GM23338 (cell line): ENCODE measurements at regions not wholly inside any gene's neighbourhood (a gene's known extent, or its start where the extent isn't known, plus 50 kb on each side); places are given as distances from the start of the nearest gene placed in this dataset.
A peak's percentile ranks its signal among the peaks of the same experiment; 100 is the strongest.

ENCODE experiments used
- ATAC-seq: fragments of 200-7000 bp; cut with Tn5 transposase; 3 replicates; pipeline ENCODE4 v1.9.1; 2020
- DNase-seq: peaks from one replicate; pipeline ENCODE4 v3.0.0-alpha.2; 2015; ENCODE audit warnings: low spot score
- H2AFZ ChIP-seq: fragments of 200-600 bp; sonication (generic); 2 replicates; pipeline ENCODE4 v1.8.0; 2016; ENCODE audit warnings: antibody characterized with exemption, mild to moderate bottlenecking, moderate library complexity
- H3F3A ChIP-seq: fragments of 200-600 bp; sonication (generic); replicated peaks from 2 replicates; pipeline ENCODE4 v1.8.0; 2017; ENCODE audit warnings: antibody characterized with exemption, mixed run types, low read depth
- H3K27ac ChIP-seq: fragments of 200-600 bp; sonication (generic); 2 replicates; pipeline ENCODE4 v1.6.1; 2016; ENCODE audit warnings: low read depth
- H3K27me3 ChIP-seq: fragments of 200-600 bp; sonication (generic); 2 replicates; pipeline ENCODE4 v1.8.0; 2016; ENCODE audit warnings: mild to moderate bottlenecking, mixed run types, moderate library complexity; ENCODE audit not compliant: insufficient read depth
- H3K36me3 ChIP-seq: fragments of 200-600 bp; sonication (generic); 2 replicates; pipeline ENCODE4 v1.8.0; 2016; ENCODE audit warnings: mild to moderate bottlenecking; ENCODE audit not compliant: insufficient read depth
- H3K4me1 ChIP-seq: fragments of 200-600 bp; sonication (generic); 2 replicates; pipeline ENCODE4 v1.8.0; 2016; ENCODE audit warnings: mild to moderate bottlenecking, moderate library complexity; ENCODE audit not compliant: insufficient read depth
- H3K4me2 ChIP-seq: fragments of 200-600 bp; sonication (generic); 2 replicates; pipeline ENCODE4 v1.7.1; 2017; ENCODE audit warnings: mixed run types
- H3K4me3 ChIP-seq: fragments of 200-600 bp; sonication (generic); 2 replicates; pipeline ENCODE4 v1.6.1; 2016; ENCODE audit warnings: mixed run types
- H3K79me2 ChIP-seq: fragments of 200-600 bp; sonication (generic); replicated peaks from 2 replicates; pipeline ENCODE4 v1.8.0; 2017; ENCODE audit warnings: mild to moderate bottlenecking; ENCODE audit not compliant: insufficient read depth
- H3K9me2 ChIP-seq: fragments of 200-600 bp; sonication (generic); 2 replicates; pipeline ENCODE4 v1.8.0; 2017; ENCODE audit not compliant: insufficient read depth
- H4K20me1 ChIP-seq: fragments of 200-600 bp; sonication (generic); replicated peaks from 2 replicates; pipeline ENCODE4 v1.8.0; 2017; ENCODE audit warnings: mild to moderate bottlenecking; ENCODE audit not compliant: insufficient read depth
- H3K27ac Mint-ChIP-seq: 2 replicates; pipeline ENCODE4 v1.8.0; 2020; ENCODE audit warnings: inconsistent platforms, mild to moderate bottlenecking, moderate library complexity, mixed read lengths
- H3K27me3 Mint-ChIP-seq: 3 replicates; pipeline ENCODE4 v1.8.0; 2022; ENCODE audit warnings: low read depth, mild to moderate bottlenecking, moderate library complexity, mixed read lengths, inconsistent platforms; ENCODE audit not compliant: insufficient read depth, poor library complexity
- H3K36me3 Mint-ChIP-seq: 3 replicates; pipeline ENCODE4 v1.8.0; 2021; ENCODE audit warnings: low read depth, mild to moderate bottlenecking, inconsistent platforms, moderate library complexity, mixed read lengths
- H3K4me1 Mint-ChIP-seq: 3 replicates; pipeline ENCODE4 v1.8.0; 2020; ENCODE audit warnings: mild to moderate bottlenecking, inconsistent platforms, mixed read lengths
- H3K4me3 Mint-ChIP-seq: 3 replicates; pipeline ENCODE4 v1.8.0; 2021; ENCODE audit warnings: moderate library complexity, mild to moderate bottlenecking, inconsistent platforms, mixed read lengths
- H3K9me3 Mint-ChIP-seq: 3 replicates; pipeline ENCODE4 v1.8.0; 2020; ENCODE audit warnings: moderate library complexity, mild to moderate bottlenecking, inconsistent platforms, mixed read lengths
- CREB1 ChIP-seq: fragments of 250-450 bp; sonication (Bioruptor Pico); IDR thresholded peaks from 2 replicates; pipeline ENCODE4 v1.5.0; 2020; ENCODE audit warnings: low read depth, mild to moderate bottlenecking, moderate library complexity
- EZH2 ChIP-seq: fragments of 200-600 bp; sonication (generic); IDR thresholded peaks from one replicate; pipeline ENCODE4 v1.8.0; 2017; ENCODE audit warnings: antibody characterized with exemption, mild to moderate bottlenecking, low read depth; ENCODE audit not compliant: unreplicated experiment
- JUNB ChIP-seq: IDR thresholded peaks from one replicate; pipeline ENCODE4 v1.6.1; 2016; ENCODE audit warnings: antibody characterized with exemption; ENCODE audit not compliant: unreplicated experiment
- NANOG ChIP-seq: IDR thresholded peaks from 2 replicates; pipeline ENCODE4 v1.6.1; 2016; ENCODE audit warnings: antibody characterized with exemption, borderline replicate concordance
- ZNF114 ChIP-seq: fragments of 250-450 bp; sonication (Bioruptor Pico); IDR thresholded peaks from 2 replicates; pipeline ENCODE4 v1.5.0; 2020; ENCODE audit warnings: mild to moderate bottlenecking, moderate library complexity
- ZNF331 ChIP-seq: fragments of 250-450 bp; sonication (Bioruptor Pico); IDR thresholded peaks from 2 replicates; pipeline ENCODE4 v1.5.0; 2020; ENCODE audit warnings: low read depth, mild to moderate bottlenecking, moderate library complexity
- TF ChIP-seq, protein P1 (sequence below): fragments of 250-450 bp; sonication (Bioruptor Pico); IDR thresholded peaks from 2 replicates; pipeline ENCODE4 v1.5.0; 2020; ENCODE audit warnings: mild to moderate bottlenecking, moderate library complexity
- TF ChIP-seq, protein P2 (sequence below): IDR thresholded peaks from one replicate; pipeline ENCODE4 v1.6.1; 2018; ENCODE audit warnings: antibody characterized with exemption; ENCODE audit not compliant: unreplicated experiment
- TF ChIP-seq, protein P3 (sequence below): IDR thresholded peaks from 2 replicates; pipeline ENCODE4 v1.6.1; 2016; ENCODE audit warnings: antibody characterized with exemption

DNA sequence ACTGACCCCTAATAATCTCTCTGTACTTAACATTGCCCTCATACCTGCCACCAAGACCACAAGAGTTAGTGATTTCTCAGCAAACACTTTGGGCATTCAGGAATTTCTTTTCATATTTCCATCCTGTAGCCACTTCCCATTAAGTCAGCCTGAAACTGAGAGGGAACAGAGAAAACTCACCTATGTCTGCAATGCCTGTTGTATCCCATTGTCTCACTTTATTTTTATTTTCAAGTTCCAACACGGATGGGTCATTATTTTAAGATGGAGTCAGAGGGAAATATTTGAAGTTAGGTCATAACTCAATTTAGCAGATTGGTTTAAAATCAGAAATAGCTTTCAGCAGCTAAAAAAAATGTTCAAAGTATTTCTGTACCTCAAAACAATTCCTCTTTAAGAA lies 937.8 kb upstream of the CHORDC1 start:
- no peak overlapping the region for H3K27ac Mint-ChIP-seq
- no peak for ATAC-seq
- H3K27me3 ChIP-seq, result no peaks in the 10 kb centered on the region
- H3K4me1 ChIP-seq, result no peaks in the 10 kb centered on the region
- H3K4me2 ChIP-seq, result no peak overlapping the region
- H3K4me3 ChIP-seq, result no peak overlapping the region
- no peak overlapping the region for H3K27ac ChIP-seq
- H3K36me3 ChIP-seq, result no peaks in the 10 kb centered on the region
- no peaks in the 10 kb centered on the region; the same call in 1 of the 2 replicates for H4K20me1 ChIP-seq
- peaks cover 2% of the 10 kb centered on the region for H3K27me3 Mint-ChIP-seq
- H3K9me3 Mint-ChIP-seq, result no peaks in the 10 kb centered on the region
- no peaks in the 10 kb centered on the region for H3K79me2 ChIP-seq
- no peaks in the 10 kb centered on the region for H3K9me2 ChIP-seq
- no peak overlapping the region for H3K4me3 Mint-ChIP-seq
- H3F3A ChIP-seq, result no peaks in the 10 kb centered on the region
- DNase-seq, result no peak
- peak overlapping the region; percentile 2; the same call in 1 of the 2 replicates for H2AFZ ChIP-seq
- no peak for TF ChIP-seq NANOG
- no peak for TF ChIP-seq CREB1 (CRISPR knock-in tag)
- no peak for TF ChIP-seq EZH2
- no peak for TF ChIP-seq ZNF331 (CRISPR knock-in tag)
- TF ChIP-seq JUNB, result no peak
- TF ChIP-seq, protein P1, sequence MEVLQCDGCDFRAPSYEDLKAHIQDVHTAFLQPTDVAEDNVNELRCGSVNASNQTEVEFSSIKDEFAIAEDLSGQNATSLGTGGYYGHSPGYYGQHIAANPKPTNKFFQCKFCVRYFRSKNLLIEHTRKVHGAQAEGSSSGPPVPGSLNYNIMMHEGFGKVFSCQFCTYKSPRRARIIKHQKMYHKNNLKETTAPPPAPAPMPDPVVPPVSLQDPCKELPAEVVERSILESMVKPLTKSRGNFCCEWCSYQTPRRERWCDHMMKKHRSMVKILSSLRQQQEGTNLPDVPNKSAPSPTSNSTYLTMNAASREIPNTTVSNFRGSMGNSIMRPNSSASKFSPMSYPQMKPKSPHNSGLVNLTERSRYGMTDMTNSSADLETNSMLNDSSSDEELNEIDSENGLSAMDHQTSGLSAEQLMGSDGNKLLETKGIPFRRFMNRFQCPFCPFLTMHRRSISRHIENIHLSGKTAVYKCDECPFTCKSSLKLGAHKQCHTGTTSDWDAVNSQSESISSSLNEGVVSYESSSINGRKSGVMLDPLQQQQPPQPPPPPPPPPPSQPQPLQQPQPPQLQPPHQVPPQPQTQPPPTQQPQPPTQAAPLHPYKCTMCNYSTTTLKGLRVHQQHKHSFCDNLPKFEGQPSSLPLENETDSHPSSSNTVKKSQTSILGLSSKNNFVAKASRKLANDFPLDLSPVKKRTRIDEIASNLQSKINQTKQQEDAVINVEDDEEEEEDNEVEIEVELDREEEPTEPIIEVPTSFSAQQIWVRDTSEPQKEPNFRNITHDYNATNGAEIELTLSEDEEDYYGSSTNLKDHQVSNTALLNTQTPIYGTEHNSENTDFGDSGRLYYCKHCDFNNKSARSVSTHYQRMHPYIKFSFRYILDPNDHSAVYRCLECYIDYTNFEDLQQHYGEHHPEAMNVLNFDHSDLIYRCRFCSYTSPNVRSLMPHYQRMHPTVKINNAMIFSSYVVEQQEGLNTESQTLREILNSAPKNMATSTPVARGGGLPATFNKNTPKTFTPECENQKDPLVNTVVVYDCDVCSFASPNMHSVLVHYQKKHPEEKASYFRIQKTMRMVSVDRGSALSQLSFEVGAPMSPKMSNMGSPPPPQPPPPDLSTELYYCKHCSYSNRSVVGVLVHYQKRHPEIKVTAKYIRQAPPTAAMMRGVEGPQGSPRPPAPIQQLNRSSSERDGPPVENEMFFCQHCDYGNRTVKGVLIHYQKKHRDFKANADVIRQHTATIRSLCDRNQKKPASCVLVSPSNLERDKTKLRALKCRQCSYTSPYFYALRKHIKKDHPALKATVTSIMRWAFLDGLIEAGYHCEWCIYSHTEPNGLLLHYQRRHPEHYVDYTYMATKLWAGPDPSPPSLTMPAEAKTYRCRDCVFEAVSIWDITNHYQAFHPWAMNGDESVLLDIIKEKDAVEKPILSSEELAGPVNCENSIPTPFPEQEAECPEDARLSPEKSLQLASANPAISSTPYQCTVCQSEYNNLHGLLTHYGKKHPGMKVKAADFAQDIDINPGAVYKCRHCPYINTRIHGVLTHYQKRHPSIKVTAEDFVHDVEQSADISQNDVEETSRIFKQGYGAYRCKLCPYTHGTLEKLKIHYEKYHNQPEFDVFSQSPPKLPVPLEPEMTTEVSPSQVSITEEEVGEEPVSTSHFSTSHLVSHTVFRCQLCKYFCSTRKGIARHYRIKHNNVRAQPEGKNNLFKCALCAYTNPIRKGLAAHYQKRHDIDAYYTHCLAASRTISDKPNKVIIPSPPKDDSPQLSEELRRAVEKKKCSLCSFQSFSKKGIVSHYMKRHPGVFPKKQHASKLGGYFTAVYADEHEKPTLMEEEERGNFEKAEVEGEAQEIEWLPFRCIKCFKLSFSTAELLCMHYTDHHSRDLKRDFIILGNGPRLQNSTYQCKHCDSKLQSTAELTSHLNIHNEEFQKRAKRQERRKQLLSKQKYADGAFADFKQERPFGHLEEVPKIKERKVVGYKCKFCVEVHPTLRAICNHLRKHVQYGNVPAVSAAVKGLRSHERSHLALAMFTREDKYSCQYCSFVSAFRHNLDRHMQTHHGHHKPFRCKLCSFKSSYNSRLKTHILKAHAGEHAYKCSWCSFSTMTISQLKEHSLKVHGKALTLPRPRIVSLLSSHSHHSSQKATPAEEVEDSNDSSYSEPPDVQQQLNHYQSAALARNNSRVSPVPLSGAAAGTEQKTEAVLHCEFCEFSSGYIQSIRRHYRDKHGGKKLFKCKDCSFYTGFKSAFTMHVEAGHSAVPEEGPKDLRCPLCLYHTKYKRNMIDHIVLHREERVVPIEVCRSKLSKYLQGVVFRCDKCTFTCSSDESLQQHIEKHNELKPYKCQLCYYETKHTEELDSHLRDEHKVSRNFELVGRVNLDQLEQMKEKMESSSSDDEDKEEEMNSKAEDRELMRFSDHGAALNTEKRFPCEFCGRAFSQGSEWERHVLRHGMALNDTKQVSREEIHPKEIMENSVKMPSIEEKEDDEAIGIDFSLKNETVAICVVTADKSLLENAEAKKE (CRISPR knock-in tag), result no peak
- TF ChIP-seq, protein P2, sequence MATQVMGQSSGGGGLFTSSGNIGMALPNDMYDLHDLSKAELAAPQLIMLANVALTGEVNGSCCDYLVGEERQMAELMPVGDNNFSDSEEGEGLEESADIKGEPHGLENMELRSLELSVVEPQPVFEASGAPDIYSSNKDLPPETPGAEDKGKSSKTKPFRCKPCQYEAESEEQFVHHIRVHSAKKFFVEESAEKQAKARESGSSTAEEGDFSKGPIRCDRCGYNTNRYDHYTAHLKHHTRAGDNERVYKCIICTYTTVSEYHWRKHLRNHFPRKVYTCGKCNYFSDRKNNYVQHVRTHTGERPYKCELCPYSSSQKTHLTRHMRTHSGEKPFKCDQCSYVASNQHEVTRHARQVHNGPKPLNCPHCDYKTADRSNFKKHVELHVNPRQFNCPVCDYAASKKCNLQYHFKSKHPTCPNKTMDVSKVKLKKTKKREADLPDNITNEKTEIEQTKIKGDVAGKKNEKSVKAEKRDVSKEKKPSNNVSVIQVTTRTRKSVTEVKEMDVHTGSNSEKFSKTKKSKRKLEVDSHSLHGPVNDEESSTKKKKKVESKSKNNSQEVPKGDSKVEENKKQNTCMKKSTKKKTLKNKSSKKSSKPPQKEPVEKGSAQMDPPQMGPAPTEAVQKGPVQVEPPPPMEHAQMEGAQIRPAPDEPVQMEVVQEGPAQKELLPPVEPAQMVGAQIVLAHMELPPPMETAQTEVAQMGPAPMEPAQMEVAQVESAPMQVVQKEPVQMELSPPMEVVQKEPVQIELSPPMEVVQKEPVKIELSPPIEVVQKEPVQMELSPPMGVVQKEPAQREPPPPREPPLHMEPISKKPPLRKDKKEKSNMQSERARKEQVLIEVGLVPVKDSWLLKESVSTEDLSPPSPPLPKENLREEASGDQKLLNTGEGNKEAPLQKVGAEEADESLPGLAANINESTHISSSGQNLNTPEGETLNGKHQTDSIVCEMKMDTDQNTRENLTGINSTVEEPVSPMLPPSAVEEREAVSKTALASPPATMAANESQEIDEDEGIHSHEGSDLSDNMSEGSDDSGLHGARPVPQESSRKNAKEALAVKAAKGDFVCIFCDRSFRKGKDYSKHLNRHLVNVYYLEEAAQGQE, result no peak
- TF ChIP-seq, protein P3, sequence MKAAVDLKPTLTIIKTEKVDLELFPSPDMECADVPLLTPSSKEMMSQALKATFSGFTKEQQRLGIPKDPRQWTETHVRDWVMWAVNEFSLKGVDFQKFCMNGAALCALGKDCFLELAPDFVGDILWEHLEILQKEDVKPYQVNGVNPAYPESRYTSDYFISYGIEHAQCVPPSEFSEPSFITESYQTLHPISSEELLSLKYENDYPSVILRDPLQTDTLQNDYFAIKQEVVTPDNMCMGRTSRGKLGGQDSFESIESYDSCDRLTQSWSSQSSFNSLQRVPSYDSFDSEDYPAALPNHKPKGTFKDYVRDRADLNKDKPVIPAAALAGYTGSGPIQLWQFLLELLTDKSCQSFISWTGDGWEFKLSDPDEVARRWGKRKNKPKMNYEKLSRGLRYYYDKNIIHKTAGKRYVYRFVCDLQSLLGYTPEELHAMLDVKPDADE, result no peak
- no peak for TF ChIP-seq ZNF114 (CRISPR knock-in tag)
- H3K36me3 Mint-ChIP-seq, result no peaks in the 10 kb centered on the region
- no peaks in the 10 kb centered on the region for H3K4me1 Mint-ChIP-seq
